Large intestine (tissue), 3 donors: ENCODE measurements at regions not wholly inside any gene's neighbourhood (a gene's known extent, or its start where the extent isn't known, plus 50 kb on each side); places are given as distances from the start of the nearest gene placed in this dataset.

Experiments used
- DNase-seq, 2 donors: peaks; one replicate each; pipeline versions ENCODE4 v3.0.0 to v3.0.0-alpha.2; 2013
- H3K27ac ChIP-seq: one replicate; pipeline ENCODE4 v1.5.1; 2013; ENCODE audit warnings: low read length
- H3K27me3 ChIP-seq: 2 replicates; pipeline ENCODE4 v1.6.1; 2013; ENCODE audit warnings: low read length; ENCODE audit not compliant: control insufficient read depth, insufficient read depth
- H3K36me3 ChIP-seq: 2 replicates; pipeline ENCODE4 v1.6.1; 2013; ENCODE audit warnings: low read length; ENCODE audit not compliant: control insufficient read depth, insufficient read depth
- H3K4me1 ChIP-seq: one replicate; pipeline ENCODE4 v1.6.1; 2013; ENCODE audit warnings: low read length; ENCODE audit not compliant: control insufficient read depth, insufficient read depth
- H3K4me3 ChIP-seq: one replicate; pipeline ENCODE4 v1.5.1; 2013; ENCODE audit warnings: low read length
- H3K9me3 ChIP-seq: one replicate; pipeline ENCODE4 v1.6.1; 2013; ENCODE audit warnings: mild to moderate bottlenecking, low read depth, low read length, moderate library complexity; ENCODE audit not compliant: control insufficient read depth
- WGBS: methylation state at CpG from one replicate; pipeline ENCODE4 v1.1.5; 2013; ENCODE audit warnings: low lambda C conversion rate; ENCODE audit not compliant: insufficient coverage; 5-methylcytosine and 5-hydroxymethylcytosine counted together

DNA sequence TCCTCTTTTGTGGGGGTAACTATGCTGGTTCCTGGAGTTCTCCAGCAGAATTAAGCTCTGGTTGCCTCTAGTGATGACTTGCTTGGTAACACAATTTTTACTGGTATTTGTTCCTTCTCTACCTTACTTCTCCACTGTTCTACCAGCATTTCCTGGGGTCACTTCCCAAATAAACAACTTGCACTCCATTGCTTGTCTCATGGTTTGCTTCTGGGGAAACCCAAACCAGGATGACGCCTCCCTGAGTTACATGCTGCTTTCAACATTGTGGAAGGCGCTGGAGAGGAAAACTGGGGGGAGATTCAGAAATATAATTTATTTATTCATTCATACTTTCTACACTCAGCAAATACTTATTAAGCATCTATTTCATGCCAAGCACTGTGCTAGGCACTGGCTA lies 55.3 kb upstream of the AK4 start:
- H3K27me3 ChIP-seq: no peaks in the 10 kb centered on the region
- H3K36me3 ChIP-seq: no peaks in the 10 kb centered on the region
- no peak overlapping the region for H3K27ac ChIP-seq
- no CpG with 5 or more reads among the region's 2 CpGs for WGBS
- peaks cover 3% of the 10 kb centered on the region for H3K9me3 ChIP-seq
- peaks cover 17% of the 10 kb centered on the region for H3K4me1 ChIP-seq
- no peak for DNase-seq
- no peak overlapping the region for H3K4me3 ChIP-seq

DNA sequence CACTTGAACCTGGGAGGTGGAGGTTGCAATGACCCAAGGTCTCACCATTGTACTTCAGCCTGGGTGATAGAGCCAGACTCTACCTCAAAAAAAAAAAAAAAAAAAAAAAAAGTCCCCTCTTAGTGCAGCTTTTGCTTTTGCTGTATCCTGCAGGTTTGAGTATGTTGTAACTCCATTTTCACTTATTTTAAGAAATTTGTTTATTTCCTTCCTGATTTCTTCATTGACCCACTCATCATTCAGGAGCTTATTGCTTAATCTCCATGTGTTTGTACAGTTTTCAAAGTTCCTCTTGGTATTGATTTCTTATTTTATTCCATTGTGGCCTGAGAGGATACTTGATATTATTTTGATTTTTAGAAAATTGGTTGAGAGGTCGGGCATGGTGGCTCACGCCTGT lies 50.9 kb upstream of the AK4 start:
- no peak overlapping the region for H3K4me3 ChIP-seq
- H3K27me3 ChIP-seq: no peaks in the 10 kb centered on the region
- no CpG with 5 or more reads among the region's 2 CpGs for WGBS
- DNase-seq: no peak
- no peaks in the 10 kb centered on the region for H3K36me3 ChIP-seq
- H3K4me1 ChIP-seq: peaks cover under 1% of the 10 kb centered on the region
- H3K27ac ChIP-seq: no peak overlapping the region
- peaks cover 13% of the 10 kb centered on the region for H3K9me3 ChIP-seq
